ENCODE measurements at regions not wholly inside any gene's neighbourhood (a gene's known extent, or its start where the extent isn't known, plus 50 kb on each side); places are given as distances from the start of the nearest gene placed in this dataset.

- DNase-seq (ENCODE audit: low read depth, low spot score) = peak; percentile 8
Measured at GRCh38 chr2:221635949-221636348, 63.8 kb upstream of the EPHA4 start.

DNA sequence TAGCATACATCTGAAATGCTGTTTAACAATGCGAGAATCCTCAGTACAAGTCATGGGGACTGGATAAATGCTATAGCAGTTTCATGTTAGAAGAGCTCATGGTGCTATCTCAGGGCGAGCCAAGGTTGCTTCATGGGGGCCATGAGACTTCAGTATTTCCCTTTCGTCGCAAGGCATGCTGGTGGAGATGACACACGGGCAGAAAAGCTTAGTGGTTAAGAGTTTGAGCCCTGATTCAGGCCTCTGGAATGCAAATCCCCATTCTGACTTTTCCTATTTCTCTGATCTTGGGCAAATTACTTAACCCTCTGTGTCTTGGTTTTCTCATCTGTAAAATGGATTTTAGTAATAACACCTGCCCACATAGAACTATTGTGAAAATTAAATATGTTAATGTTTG is 57.4 kb upstream of the EPHA4 start:
- DNase-seq (ENCODE audit: low read depth, low spot score) = peak; percentile 41

- no peak for DNase-seq (ENCODE audit: low read depth, low spot score)
Measured at GRCh38 chr2:221624475-221624874, 52.4 kb upstream of the EPHA4 start.
